ENCODE measurements at regions not wholly inside any gene's neighbourhood (a gene's known extent, or its start where the extent isn't known, plus 50 kb on each side); places are given as distances from the start of the nearest gene placed in this dataset.

GRCh38 chr2:180268006-180268405 lies 260.9 kb upstream of the CWC22 start:
- Mint-ChIP-seq H3K27me3 (ENCODE audit: low read depth) (no peaks in the 10 kb centered on the region), H3K27ac (ENCODE audit: unreplicated experiment) (no peak overlapping the region), H3K36me3 (ENCODE audit: low read depth) (no peaks in the 10 kb centered on the region), H3K9me3 (peaks cover 14% of the 10 kb centered on the region), H3K4me3 (no peak overlapping the region), H3K4me1 (no peaks in the 10 kb centered on the region)
- DNase-seq (ENCODE audit: low read depth, low spot score), result no peak
- TF ChIP-seq CTCF (conservative IDR thresholded peaks at IDR 0.05), result no peak

GRCh38 chr2:180261976-180262375 lies 254.9 kb upstream of the CWC22 start:
- no peaks in the 10 kb centered on the region for H3K27me3 Mint-ChIP-seq (ENCODE audit: low read depth)
- no peak for DNase-seq (ENCODE audit: low read depth, low spot score)
- H3K4me3 Mint-ChIP-seq, result no peak overlapping the region
- H3K36me3 Mint-ChIP-seq (ENCODE audit: low read depth), result no peaks in the 10 kb centered on the region
- no peaks in the 10 kb centered on the region for H3K4me1 Mint-ChIP-seq
- H3K9me3 Mint-ChIP-seq, result peaks cover 8% of the 10 kb centered on the region
- H3K27ac Mint-ChIP-seq (ENCODE audit: unreplicated experiment), result no peak overlapping the region
- no peak for TF ChIP-seq CTCF (conservative IDR thresholded peaks at IDR 0.05)

GRCh38 chr2:180258579-180258978 lies 251.5 kb upstream of the CWC22 start:
- no peak for TF ChIP-seq CTCF (conservative IDR thresholded peaks at IDR 0.05)
- no peak overlapping the region for H3K4me3 Mint-ChIP-seq
- no peak for DNase-seq (ENCODE audit: low read depth, low spot score)
- no peaks in the 10 kb centered on the region for H3K36me3 Mint-ChIP-seq (ENCODE audit: low read depth)
- no peak overlapping the region for H3K27ac Mint-ChIP-seq (ENCODE audit: unreplicated experiment)
- H3K9me3 Mint-ChIP-seq, result peaks cover 2% of the 10 kb centered on the region
- H3K4me1 Mint-ChIP-seq, result no peaks in the 10 kb centered on the region
- no peaks in the 10 kb centered on the region for H3K27me3 Mint-ChIP-seq (ENCODE audit: low read depth)

GRCh38 chr2:180258041-180258537 lies 251.0 kb upstream of the CWC22 start:
- Mint-ChIP-seq H3K27me3 (ENCODE audit: low read depth) (no peaks in the 10 kb centered on the region), H3K36me3 (ENCODE audit: low read depth) (no peaks in the 10 kb centered on the region), H3K4me1 (no peaks in the 10 kb centered on the region), H3K9me3 (peaks cover 2% of the 10 kb centered on the region), H3K4me3 (no peak overlapping the region), H3K27ac (ENCODE audit: unreplicated experiment) (no peak overlapping the region)
- no peak for DNase-seq (ENCODE audit: low read depth, low spot score)
- TF ChIP-seq CTCF (conservative IDR thresholded peaks at IDR 0.05), result no peak

GRCh38 chr2:180257247-180257646 lies 250.2 kb upstream of the CWC22 start:
- peaks cover 2% of the 10 kb centered on the region for H3K9me3 Mint-ChIP-seq
- H3K4me1 Mint-ChIP-seq, result no peaks in the 10 kb centered on the region
- H3K27ac Mint-ChIP-seq (ENCODE audit: unreplicated experiment), result no peak overlapping the region
- no peaks in the 10 kb centered on the region for H3K27me3 Mint-ChIP-seq (ENCODE audit: low read depth)
- no peak for DNase-seq (ENCODE audit: low read depth, low spot score)
- no peak overlapping the region for H3K4me3 Mint-ChIP-seq
- no peak for TF ChIP-seq CTCF (conservative IDR thresholded peaks at IDR 0.05)
- no peaks in the 10 kb centered on the region for H3K36me3 Mint-ChIP-seq (ENCODE audit: low read depth)

- no peaks in the 10 kb centered on the region for H3K4me1 Mint-ChIP-seq
- no peak overlapping the region for H3K27ac Mint-ChIP-seq (ENCODE audit: unreplicated experiment)
- no peak for DNase-seq (ENCODE audit: low read depth, low spot score)
- H3K4me3 Mint-ChIP-seq, result no peak overlapping the region
- no peaks in the 10 kb centered on the region for H3K9me3 Mint-ChIP-seq
- TF ChIP-seq CTCF (conservative IDR thresholded peaks at IDR 0.05), result no peak
- H3K36me3 Mint-ChIP-seq (ENCODE audit: low read depth), result no peaks in the 10 kb centered on the region
- no peaks in the 10 kb centered on the region for H3K27me3 Mint-ChIP-seq (ENCODE audit: low read depth)
Measured at GRCh38 chr2:180255981-180256380, 248.9 kb upstream of the CWC22 start.
